Suprapubic skin (tissue), 4 donors: ENCODE measurements at regions not wholly inside any gene's neighbourhood (a gene's known extent, or its start where the extent isn't known, plus 50 kb on each side); places are given as distances from the start of the nearest gene placed in this dataset.
"Not testable (repeated sequence)": the region's sequence is repeated elsewhere in the genome, so short reads cannot be mapped to it uniquely, and the experiment has no call there.

Experiments used
- POLR2A ChIP-seq, 2 donors: fragments of 450-650 bp; IDR thresholded peaks; one replicate each; pipeline ENCODE4 v1.6.1; 2017; ENCODE audit warnings: antibody characterized with exemption in 2 of 2, mild to moderate bottlenecking in 2 of 2, moderate library complexity in 2 of 2
- POLR2AphosphoS5 ChIP-seq, 3 donors: sonication (generic); formaldehyde crosslinking; IDR thresholded peaks; one replicate each; pipeline ENCODE4 v1.6.1; 2017; ENCODE audit warnings: antibody characterized with exemption in 3 of 3
- TF ChIP-seq, protein P1 (sequence below), 2 donors: fragments of 200-600 bp in 1 of 2; fragments of 450-650 bp in 1 of 2; sonication (generic) in 1 of 2; IDR thresholded peaks; one replicate each; pipeline ENCODE4 v1.5.1; 2016 to 2019; ENCODE audit warnings: antibody characterized with exemption in 2 of 2, mild to moderate bottlenecking in 1 of 2, moderate library complexity in 1 of 2

DNA sequence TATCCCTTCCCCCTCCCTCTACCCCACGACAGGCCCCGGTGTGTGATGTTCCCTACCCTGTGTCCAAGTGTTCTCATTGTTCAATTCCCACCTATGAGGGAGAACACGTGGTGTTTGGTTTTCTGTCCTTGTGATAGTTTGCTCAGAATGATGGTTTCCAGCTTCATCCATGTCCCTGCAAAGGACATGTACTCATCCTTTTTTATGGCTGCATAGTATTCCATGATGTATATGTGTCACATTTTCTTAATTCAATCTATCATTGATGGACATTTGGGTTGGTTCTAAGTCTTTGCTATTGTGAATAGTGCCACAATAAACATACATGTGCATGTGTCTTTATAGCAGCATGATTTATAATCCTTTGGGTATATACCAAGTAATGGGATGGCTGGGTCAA lies 281.4 kb downstream of the PDCD6IP start:
- TF ChIP-seq, protein P1, sequence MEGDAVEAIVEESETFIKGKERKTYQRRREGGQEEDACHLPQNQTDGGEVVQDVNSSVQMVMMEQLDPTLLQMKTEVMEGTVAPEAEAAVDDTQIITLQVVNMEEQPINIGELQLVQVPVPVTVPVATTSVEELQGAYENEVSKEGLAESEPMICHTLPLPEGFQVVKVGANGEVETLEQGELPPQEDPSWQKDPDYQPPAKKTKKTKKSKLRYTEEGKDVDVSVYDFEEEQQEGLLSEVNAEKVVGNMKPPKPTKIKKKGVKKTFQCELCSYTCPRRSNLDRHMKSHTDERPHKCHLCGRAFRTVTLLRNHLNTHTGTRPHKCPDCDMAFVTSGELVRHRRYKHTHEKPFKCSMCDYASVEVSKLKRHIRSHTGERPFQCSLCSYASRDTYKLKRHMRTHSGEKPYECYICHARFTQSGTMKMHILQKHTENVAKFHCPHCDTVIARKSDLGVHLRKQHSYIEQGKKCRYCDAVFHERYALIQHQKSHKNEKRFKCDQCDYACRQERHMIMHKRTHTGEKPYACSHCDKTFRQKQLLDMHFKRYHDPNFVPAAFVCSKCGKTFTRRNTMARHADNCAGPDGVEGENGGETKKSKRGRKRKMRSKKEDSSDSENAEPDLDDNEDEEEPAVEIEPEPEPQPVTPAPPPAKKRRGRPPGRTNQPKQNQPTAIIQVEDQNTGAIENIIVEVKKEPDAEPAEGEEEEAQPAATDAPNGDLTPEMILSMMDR (IDR thresholded peaks at IDR 0.05) = not testable (repeated sequence)
- TF ChIP-seq POLR2AphosphoS5, POLR2A (IDR thresholded peaks at IDR 0.05): not testable (repeated sequence)
